IMR-90 (cell line): ENCODE measurements at regions not wholly inside any gene's neighbourhood (a gene's known extent, or its start where the extent isn't known, plus 50 kb on each side); places are given as distances from the start of the nearest gene placed in this dataset.

Experiments
- ATAC-seq: fragments of 200-7000 bp; cut with Tn5 transposase; 2 replicates; pipeline ENCODE4 v1.9.1; 2020; ENCODE audit warnings: low read depth, mild to moderate bottlenecking, moderate library complexity
- BruUV-seq: library from RNA; stranded (reverse); fragments of 400-500 nt; replicated peaks from 2 replicates; lab custom pipeline; 2021; lab: Mats Ljungman, UMichigan
- CTCF ChIA-PET: fragments of 300-600 bp; formaldehyde crosslinking; extraction: SDS; loops from one replicate; lab custom pipeline; 2021; ENCODE audit warnings: antibody characterized with exemption; lab: Yijun Ruan, JAX
- POLR2A ChIA-PET: fragments of 300-600 bp; sonication (Branson Sonifier 250); formaldehyde crosslinking; loops from one replicate; lab custom pipeline; 2022; ENCODE audit warnings: antibody characterized with exemption; ENCODE audit not compliant: unreplicated experiment; lab: Charles Lee
- DNase-seq: peaks from one replicate; pipeline ENCODE4 v3.0.0; 2013
- H2AFZ ChIP-seq: replicated peaks from 2 replicates; pipeline ENCODE3; 2013; ENCODE audit warnings: low read length, mild to moderate bottlenecking; ENCODE audit not compliant: poor library complexity
- H2AK5ac ChIP-seq: 2 replicates; pipeline ENCODE4 v1.6.1; 2013; ENCODE audit warnings: low read depth, low read length, inconsistent platforms
- H2AK9ac ChIP-seq: replicated peaks from 2 replicates; pipeline ENCODE3; 2013; ENCODE audit warnings: mild to moderate bottlenecking, low read depth, low read length, moderate library complexity; ENCODE audit not compliant: poor library complexity
- H2BK120ac ChIP-seq: 2 replicates; pipeline ENCODE4 v1.6.1; 2013; ENCODE audit warnings: low read depth, low read length, inconsistent platforms
- H2BK15ac ChIP-seq: 3 replicates; pipeline ENCODE4 v1.6.1; 2013; ENCODE audit warnings: low read depth, low read length, inconsistent platforms
- H2BK20ac ChIP-seq: 2 replicates; pipeline ENCODE4 v1.6.1; 2013; ENCODE audit warnings: low read depth, mild to moderate bottlenecking, inconsistent platforms, low read length, moderate library complexity
- H2BK5ac ChIP-seq: 2 replicates; pipeline ENCODE4 v1.6.1; 2013; ENCODE audit warnings: mild to moderate bottlenecking, low read depth, low read length, inconsistent platforms; ENCODE audit not compliant: poor library complexity, severe bottlenecking
- H3K14ac ChIP-seq: replicated peaks from 2 replicates; pipeline ENCODE4 v1.6.1; 2013; ENCODE audit warnings: low read depth, low read length, inconsistent platforms
- H3K18ac ChIP-seq: 2 replicates; pipeline ENCODE4 v1.6.1; 2013; ENCODE audit warnings: low read depth, low read length, control low read depth
- H3K23ac ChIP-seq: 2 replicates; pipeline ENCODE4 v1.6.1; 2013; ENCODE audit warnings: low read depth, low read length, inconsistent platforms
- H3K27ac ChIP-seq: 2 replicates; pipeline ENCODE4 v1.5.1; 2013; ENCODE audit warnings: mild to moderate bottlenecking, control low read depth, low read length; ENCODE audit not compliant: insufficient read depth
- H3K27me3 ChIP-seq: 2 replicates; pipeline ENCODE4 v1.6.1; 2013; ENCODE audit warnings: low read length; ENCODE audit not compliant: control insufficient read depth, insufficient read depth
- H3K36me3 ChIP-seq: 2 replicates; pipeline ENCODE4 v1.6.1; 2013; ENCODE audit warnings: low read length, mixed read lengths; ENCODE audit not compliant: control insufficient read depth, insufficient read depth
- H3K4ac ChIP-seq: 2 replicates; pipeline ENCODE4 v1.6.1; 2013; ENCODE audit warnings: low read depth, low read length, inconsistent platforms
- H3K4me1 ChIP-seq: 2 replicates; pipeline ENCODE4 v1.6.1; 2013; ENCODE audit warnings: low read length, mixed read lengths; ENCODE audit not compliant: control insufficient read depth, insufficient read depth
- H3K4me2 ChIP-seq: 2 replicates; pipeline ENCODE4 v1.6.1; 2013; ENCODE audit warnings: low read depth, mild to moderate bottlenecking, control low read depth, low read length, moderate library complexity
- H3K4me3 ChIP-seq: 2 replicates; pipeline ENCODE4 v1.5.1; 2013; ENCODE audit warnings: low read depth, mild to moderate bottlenecking, control low read depth, low read length, moderate library complexity; ENCODE audit not compliant: insufficient read depth
- H3K56ac ChIP-seq: 2 replicates; pipeline ENCODE4 v1.6.1; 2013; ENCODE audit warnings: low read length, inconsistent platforms; ENCODE audit not compliant: insufficient read depth; ENCODE audit errors: extremely low read depth
- H3K79me1 ChIP-seq, 2 experiments: 2 replicates each; pipeline ENCODE4 v1.6.1; 2013; ENCODE audit warnings: low read length in 2 of 2, inconsistent platforms in 1 of 2, low read depth in 1 of 2
- H3K9ac ChIP-seq: 2 replicates; pipeline ENCODE4 v1.6.1; 2013; ENCODE audit warnings: low read depth, low read length, control low read depth
- H3K9me1 ChIP-seq: 2 replicates; pipeline ENCODE4 v1.6.1; 2013; ENCODE audit warnings: low read length, inconsistent platforms; ENCODE audit not compliant: insufficient read depth
- H3K9me3 ChIP-seq: 2 replicates; pipeline ENCODE4 v1.6.1; 2013; ENCODE audit warnings: low read length; ENCODE audit not compliant: control insufficient read depth, insufficient read depth
- H4K20me1 ChIP-seq: 2 replicates; pipeline ENCODE4 v1.6.1; 2013; ENCODE audit warnings: low read length, inconsistent platforms; ENCODE audit not compliant: insufficient read depth
- H4K5ac ChIP-seq: 2 replicates; pipeline ENCODE4 v1.6.1; 2013; ENCODE audit warnings: mild to moderate bottlenecking, low read depth, low read length, control low read depth
- H4K8ac ChIP-seq, 2 experiments: 2 replicates each; pipeline ENCODE4 v1.6.1; 2013; ENCODE audit warnings: low read depth in 2 of 2, low read length in 2 of 2, control low read depth in 1 of 2, inconsistent platforms in 1 of 2
- H4K91ac ChIP-seq: 2 replicates; pipeline ENCODE4 v1.6.1; 2013; ENCODE audit warnings: low read depth, low read length, inconsistent platforms; ENCODE audit not compliant: insufficient read depth
- BHLHE40 ChIP-seq: fragments of 150-350 bp; IDR thresholded peaks from 2 replicates; pipeline ENCODE4 v1.6.1; 2016; ENCODE audit warnings: mild to moderate bottlenecking, low read depth, low read length
- MAFK ChIP-seq: IDR thresholded peaks from 2 replicates; pipeline ENCODE4 v1.6.1; 2012; ENCODE audit warnings: low read depth, low read length, improper control_type of control experiment
- NFE2L2 ChIP-seq: fragments of 150-350 bp; IDR thresholded peaks from 2 replicates; pipeline ENCODE4 v1.6.1; 2016; ENCODE audit warnings: low read depth, mild to moderate bottlenecking, low read length
- WGBS, 2 experiments: methylation state at CpG; one replicate each; pipeline versions ENCODE4 v1.1.5 to v1.1.7; 2013; ENCODE audit warnings: missing lambda C conversion rate in 2 of 2; ENCODE audit not compliant: insufficient read length in 1 of 2; ENCODE audit errors: extremely low coverage in 2 of 2; 5-methylcytosine and 5-hydroxymethylcytosine counted together
- dilution Hi-C: fragments of 300-500 bp; cut with HindIII; formaldehyde crosslinking; loops from one replicate; pipeline ENCODE4 v1.14.3; 2018; ENCODE audit warnings: low sequenced_read_pairs; ENCODE audit not compliant: unreplicated experiment
- in situ Hi-C: fragments of 300-500 bp; cut with MboI; formaldehyde crosslinking; loops from 3 replicates; pipeline ENCODE4 v1.14.3; 2019; ENCODE audit warnings: low sequenced_read_pairs, inconsistent platforms, mixed read lengths
- intact Hi-C: fragments of 100-400 bp; cut with micrococcal nuclease; formaldehyde crosslinking; loops from 2 replicates; pipeline ENCODE4 v1.10.0; 2022

DNA sequence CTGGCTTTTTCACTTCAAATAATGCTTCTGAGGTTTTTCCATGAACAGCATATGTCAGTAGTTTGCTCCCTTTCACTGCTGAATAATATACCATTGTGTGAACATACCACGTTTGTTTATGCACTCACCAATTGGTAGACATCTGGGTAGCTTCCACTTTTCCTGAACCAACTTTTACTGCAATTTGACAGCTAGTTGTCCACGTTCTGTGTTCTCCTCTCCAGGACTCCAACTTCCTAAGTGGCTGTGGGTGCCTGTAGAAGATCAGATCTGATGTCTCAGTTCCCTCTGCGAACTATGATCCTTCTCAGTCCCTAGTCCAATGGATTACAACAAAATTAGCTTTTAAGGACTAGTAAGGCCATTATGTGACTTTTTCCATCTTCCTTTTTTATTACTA lies 64.7 kb upstream of the PTCHD1 start:
- dilution Hi-C loops (no loop called here), intact Hi-C loops (no loop called here)
- CTCF ChIA-PET: no interaction called here

More for the DNA sequence above, 64.7 kb upstream of the PTCHD1 start:
- Histone ChIP-seq H2BK20ac (no peak overlapping the region), H3K27ac (no peak overlapping the region), H3K4me1 (no peaks in the 10 kb centered on the region), H3K4ac (no peak overlapping the region), H2AFZ (no peak overlapping the region), H3K27me3 (no peaks in the 10 kb centered on the region), H3K23ac (no peak overlapping the region), H3K36me3 (no peaks in the 10 kb centered on the region), H4K5ac (no peak overlapping the region), H3K9ac (no peak overlapping the region), H2AK9ac (no peak overlapping the region), H3K4me2 (no peak overlapping the region), H3K9me3 (no peaks in the 10 kb centered on the region), H2BK120ac (no peak overlapping the region), H2BK5ac (no peak overlapping the region), H3K18ac (no peak overlapping the region), H3K9me1 (no peaks in the 10 kb centered on the region), H3K56ac (no peak overlapping the region), H3K4me3 (no peak overlapping the region), H4K8ac (no peak overlapping the region), H4K91ac (no peak overlapping the region), H4K20me1 (no peaks in the 10 kb centered on the region), H2AK5ac (no peak overlapping the region), H3K79me1 (no peaks in the 10 kb centered on the region), H2BK15ac (no peak overlapping the region), H3K14ac (no peak overlapping the region)
- in situ Hi-C loops: no loop called here
- ATAC-seq (no peak), DNase-seq (no peak)
- WGBS, 2 experiments: no CpG with 5 or more reads among the region's 3 CpGs
- BruUV-seq: no TSS peak
- POLR2A ChIA-PET: no interaction called here
- no peak for TF ChIP-seq BHLHE40
- TF ChIP-seq NFE2L2: no peak
- no peak for TF ChIP-seq MAFK
